ENCODE measurements at regions not wholly inside any gene's neighbourhood (a gene's known extent, or its start where the extent isn't known, plus 50 kb on each side); places are given as distances from the start of the nearest gene placed in this dataset.

- DNase-seq (ENCODE audit: low read depth in 2 of 2), result no peak
These were observed 363.8 kb upstream of the USP15 start for GRCh38 chr12:61896436-61896835.

- no peak for DNase-seq (ENCODE audit: low read depth in 2 of 2)
These were observed 357.8 kb upstream of the USP15 start for GRCh38 chr12:61902403-61902802.

GRCh38 chr12:61911113-61911512, 349.1 kb upstream of the USP15 start:
- DNase-seq (ENCODE audit: low read depth in 2 of 2), result no peak

GRCh38 chr12:61915420-61915819, 344.8 kb upstream of the USP15 start:
- DNase-seq (ENCODE audit: low read depth in 2 of 2), result no peak

GRCh38 chr12:61916831-61917230, 343.4 kb upstream of the USP15 start:
- DNase-seq (ENCODE audit: low read depth in 2 of 2), result no peak

- DNase-seq (ENCODE audit: low read depth in 2 of 2), result no peak
These were observed 340.5 kb upstream of the USP15 start for GRCh38 chr12:61919686-61920085.

- no peak for DNase-seq (ENCODE audit: low read depth in 2 of 2)
These were observed 340.0 kb upstream of the USP15 start for GRCh38 chr12:61920230-61920629.

GRCh38 chr12:61923152-61923551, 337.1 kb upstream of the USP15 start:
- no peak for DNase-seq (ENCODE audit: low read depth in 2 of 2)

GRCh38 chr12:61934564-61934963, 325.6 kb upstream of the USP15 start:
- no peak for DNase-seq (ENCODE audit: low read depth in 2 of 2)

GRCh38 chr12:61939977-61940376, 320.2 kb upstream of the USP15 start:
- DNase-seq (ENCODE audit: low read depth in 2 of 2), result no peak

- DNase-seq (ENCODE audit: low read depth in 2 of 2), result no peak
These were observed 303.7 kb upstream of the USP15 start for GRCh38 chr12:61956545-61956944.

GRCh38 chr12:61974461-61974860, 285.7 kb upstream of the USP15 start:
- DNase-seq (ENCODE audit: low read depth in 2 of 2), result no peak

GRCh38 chr12:61985830-61986229, 274.4 kb upstream of the USP15 start:
- no peak for DNase-seq (ENCODE audit: low read depth in 2 of 2)

GRCh38 chr12:61987173-61987572, 273.0 kb upstream of the USP15 start:
- no peak for DNase-seq (ENCODE audit: low read depth in 2 of 2)

GRCh38 chr12:61991661-61992060, 268.5 kb upstream of the USP15 start:
- no peak for DNase-seq (ENCODE audit: low read depth in 2 of 2)

GRCh38 chr12:61993734-61994345, 266.4 kb upstream of the USP15 start:
- no peak for DNase-seq (ENCODE audit: low read depth in 2 of 2)

GRCh38 chr12:61996717-61997116, 263.5 kb upstream of the USP15 start:
- DNase-seq (ENCODE audit: low read depth in 2 of 2), result no peak

GRCh38 chr12:61998791-61999190, 261.4 kb upstream of the USP15 start:
- no peak for DNase-seq (ENCODE audit: low read depth in 2 of 2)

- no peak for DNase-seq (ENCODE audit: low read depth in 2 of 2)
These were observed 260.9 kb upstream of the USP15 start for GRCh38 chr12:61999311-61999710.

GRCh38 chr12:62001424-62001823, 258.8 kb upstream of the USP15 start:
- DNase-seq (ENCODE audit: low read depth in 2 of 2), result no peak

- DNase-seq (ENCODE audit: low read depth in 2 of 2), result no peak
These were observed 257.0 kb upstream of the USP15 start for GRCh38 chr12:62003226-62003625.

- no peak for DNase-seq (ENCODE audit: low read depth in 2 of 2)
These were observed 256.5 kb upstream of the USP15 start for GRCh38 chr12:62003701-62004100.

- no peak for DNase-seq (ENCODE audit: low read depth in 2 of 2)
These were observed 254.6 kb upstream of the USP15 start for GRCh38 chr12:62005615-62006014.

GRCh38 chr12:62006076-62006732, 254.0 kb upstream of the USP15 start:
- DNase-seq (ENCODE audit: low read depth in 2 of 2), result peak in 1 of 2 donors; percentile 1

All from stimulated activated CD4-positive, alpha-beta T cell treated with anti-CD3 and anti-CD28 coated beads, Interleukin-15, amount 100 ng/mL, for 48 hours (primary cell).